Uterus (tissue), 2 donors: ENCODE measurements at regions not wholly inside any gene's neighbourhood (a gene's known extent, or its start where the extent isn't known, plus 50 kb on each side); places are given as distances from the start of the nearest gene placed in this dataset.

ENCODE experiments used
- POLR2A ChIP-seq, 2 donors: fragments of 450-650 bp; IDR thresholded peaks; one replicate each; pipeline ENCODE4 v1.6.1; 2016; ENCODE audit warnings: antibody characterized with exemption in 2 of 2, mild to moderate bottlenecking in 1 of 2, moderate library complexity in 1 of 2
- TF ChIP-seq, protein P1 (sequence below), 4 experiments: fragments of 200-600 bp in 2 of 4; fragments of 450-650 bp in 2 of 4; sonication (generic) in 2 of 4; IDR thresholded peaks; one replicate each; pipeline ENCODE4 v1.5.1; 2016 to 2019; ENCODE audit warnings: antibody characterized with exemption in 4 of 4, mild to moderate bottlenecking in 2 of 4, moderate library complexity in 1 of 4

GRCh38 chr1:147843486-147843885 lies 59.1 kb upstream of the GJA8 start:
- TF ChIP-seq, protein P1, sequence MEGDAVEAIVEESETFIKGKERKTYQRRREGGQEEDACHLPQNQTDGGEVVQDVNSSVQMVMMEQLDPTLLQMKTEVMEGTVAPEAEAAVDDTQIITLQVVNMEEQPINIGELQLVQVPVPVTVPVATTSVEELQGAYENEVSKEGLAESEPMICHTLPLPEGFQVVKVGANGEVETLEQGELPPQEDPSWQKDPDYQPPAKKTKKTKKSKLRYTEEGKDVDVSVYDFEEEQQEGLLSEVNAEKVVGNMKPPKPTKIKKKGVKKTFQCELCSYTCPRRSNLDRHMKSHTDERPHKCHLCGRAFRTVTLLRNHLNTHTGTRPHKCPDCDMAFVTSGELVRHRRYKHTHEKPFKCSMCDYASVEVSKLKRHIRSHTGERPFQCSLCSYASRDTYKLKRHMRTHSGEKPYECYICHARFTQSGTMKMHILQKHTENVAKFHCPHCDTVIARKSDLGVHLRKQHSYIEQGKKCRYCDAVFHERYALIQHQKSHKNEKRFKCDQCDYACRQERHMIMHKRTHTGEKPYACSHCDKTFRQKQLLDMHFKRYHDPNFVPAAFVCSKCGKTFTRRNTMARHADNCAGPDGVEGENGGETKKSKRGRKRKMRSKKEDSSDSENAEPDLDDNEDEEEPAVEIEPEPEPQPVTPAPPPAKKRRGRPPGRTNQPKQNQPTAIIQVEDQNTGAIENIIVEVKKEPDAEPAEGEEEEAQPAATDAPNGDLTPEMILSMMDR (IDR thresholded peaks at IDR 0.05), result no peak
- no peak for TF ChIP-seq POLR2A (IDR thresholded peaks at IDR 0.05)
